ENCODE measurements at regions not wholly inside any gene's neighbourhood (a gene's known extent, or its start where the extent isn't known, plus 50 kb on each side); places are given as distances from the start of the nearest gene placed in this dataset.
A peak's percentile ranks its signal among the peaks of the same experiment; 100 is the strongest.

GRCh38 chr9:89655990-89656657, 51.3 kb downstream of the GADD45G start:
- no peak for ATAC-seq
- DNase-seq: no peak

DNA sequence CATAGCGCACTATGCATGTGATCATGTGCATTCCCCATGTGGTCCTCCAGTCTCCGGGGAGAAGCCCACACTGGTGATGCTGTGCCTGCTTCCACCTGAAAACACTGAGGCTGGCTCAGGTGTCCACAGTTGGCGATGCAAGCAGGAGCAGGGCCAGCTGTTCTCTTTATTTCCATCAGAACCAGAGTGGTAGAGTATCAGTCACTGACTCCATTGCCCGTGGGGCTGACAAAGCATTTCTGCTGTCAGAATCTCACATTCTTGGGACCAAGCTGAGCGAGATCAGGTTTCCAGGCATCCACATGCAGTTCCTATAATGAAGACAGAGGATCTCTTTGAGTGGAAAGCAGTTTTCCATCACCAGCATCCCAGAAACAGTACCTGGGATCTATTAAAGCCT, 52.5 kb downstream of the GADD45G start:
- no peak for DNase-seq
- no peak for ATAC-seq
- intact Hi-C loops (cut with DNase I): no loop called here

More at GRCh38 chr9:89655990-89656657, 51.3 kb downstream of the GADD45G start:
- intact Hi-C loops (cut with DNase I): no loop called here

DNA sequence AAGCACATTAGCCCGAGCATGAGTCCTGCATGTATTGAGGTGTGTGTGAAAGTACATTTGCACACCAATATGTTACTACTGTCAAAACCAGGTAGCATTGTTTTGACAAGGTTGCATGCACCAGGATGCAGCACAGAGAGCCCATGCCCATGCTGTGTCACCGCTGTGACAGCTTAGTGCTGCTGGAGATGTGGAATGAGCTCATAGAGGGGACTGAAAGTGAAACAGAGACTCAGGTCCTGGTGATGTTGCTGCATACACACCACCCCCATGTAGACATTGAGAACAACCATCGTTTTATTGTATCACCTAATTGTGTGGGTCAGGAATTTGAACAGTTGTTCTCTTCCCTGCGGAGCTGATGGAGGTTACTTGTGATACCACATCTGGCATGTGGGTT, 53.0 kb downstream of the GADD45G start:
- intact Hi-C loops (cut with DNase I): no loop called here
- ATAC-seq (no peak), DNase-seq (no peak)

DNA sequence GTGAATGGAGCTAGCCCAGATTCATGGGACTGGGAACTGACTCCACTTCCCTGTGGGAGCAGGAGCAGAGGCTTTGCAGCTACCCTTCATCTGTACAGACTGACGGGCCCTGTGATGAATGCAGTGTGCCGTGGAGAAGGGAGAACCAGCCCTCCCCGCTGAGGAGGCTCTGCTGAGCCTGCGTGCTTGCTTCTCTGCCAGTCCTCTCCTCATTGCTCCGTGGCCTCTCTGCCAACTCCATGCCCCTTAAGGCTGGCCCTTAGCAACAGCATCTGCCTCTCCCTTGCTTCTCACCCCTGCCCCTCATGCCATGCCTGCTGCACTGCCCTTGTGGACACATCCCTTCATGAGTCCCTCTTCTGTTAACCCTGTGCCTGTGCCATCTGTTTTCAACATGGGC, 53.6 kb downstream of the GADD45G start:
- DNase-seq (no peak), ATAC-seq (no peak)
- intact Hi-C loops (cut with DNase I): no loop called here

DNA sequence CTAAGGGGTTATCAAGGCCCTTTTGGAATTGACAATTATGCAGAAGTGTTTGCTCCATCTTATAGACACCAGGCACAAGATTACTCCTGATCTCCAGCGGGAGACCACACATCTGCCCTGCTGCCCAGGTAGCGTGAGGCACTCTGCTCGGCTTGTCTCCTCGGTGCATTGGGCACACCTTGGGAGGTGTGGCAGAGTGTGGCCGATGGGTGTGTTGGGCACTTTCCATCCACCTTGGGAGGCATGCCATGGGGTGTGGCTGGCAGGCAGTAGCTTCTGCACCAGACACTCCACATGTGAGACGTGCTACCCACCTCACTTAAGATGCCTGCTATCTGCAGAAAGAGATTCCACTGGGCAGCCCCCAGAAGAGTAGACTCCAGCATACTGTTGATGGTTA, 54.1 kb downstream of the GADD45G start:
- intact Hi-C loops (cut with DNase I): no loop called here
- no peak for DNase-seq
- no peak for ATAC-seq

DNA sequence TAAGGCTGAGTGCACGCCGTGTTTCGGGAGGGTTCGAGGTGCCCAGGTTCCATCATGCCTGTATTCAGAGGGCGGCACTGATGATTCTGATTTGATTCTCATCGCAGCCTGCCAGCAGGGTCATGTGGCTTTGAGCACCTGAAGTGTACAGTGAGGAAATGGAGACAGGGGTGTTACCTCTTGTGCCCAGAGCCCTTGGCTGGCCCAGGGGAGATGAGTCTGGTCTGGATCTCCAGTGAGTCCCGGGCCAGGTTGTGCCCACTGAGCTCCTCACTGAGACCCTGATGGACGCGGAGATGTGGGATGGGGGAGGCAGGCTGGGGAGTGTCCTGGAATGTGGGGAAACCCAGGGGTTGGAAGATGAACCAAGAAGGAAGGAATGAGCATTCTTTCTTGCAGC, 54.7 kb downstream of the GADD45G start:
- intact Hi-C loops (cut with DNase I): no loop called here
- DNase-seq: no peak
- no peak for ATAC-seq

DNA sequence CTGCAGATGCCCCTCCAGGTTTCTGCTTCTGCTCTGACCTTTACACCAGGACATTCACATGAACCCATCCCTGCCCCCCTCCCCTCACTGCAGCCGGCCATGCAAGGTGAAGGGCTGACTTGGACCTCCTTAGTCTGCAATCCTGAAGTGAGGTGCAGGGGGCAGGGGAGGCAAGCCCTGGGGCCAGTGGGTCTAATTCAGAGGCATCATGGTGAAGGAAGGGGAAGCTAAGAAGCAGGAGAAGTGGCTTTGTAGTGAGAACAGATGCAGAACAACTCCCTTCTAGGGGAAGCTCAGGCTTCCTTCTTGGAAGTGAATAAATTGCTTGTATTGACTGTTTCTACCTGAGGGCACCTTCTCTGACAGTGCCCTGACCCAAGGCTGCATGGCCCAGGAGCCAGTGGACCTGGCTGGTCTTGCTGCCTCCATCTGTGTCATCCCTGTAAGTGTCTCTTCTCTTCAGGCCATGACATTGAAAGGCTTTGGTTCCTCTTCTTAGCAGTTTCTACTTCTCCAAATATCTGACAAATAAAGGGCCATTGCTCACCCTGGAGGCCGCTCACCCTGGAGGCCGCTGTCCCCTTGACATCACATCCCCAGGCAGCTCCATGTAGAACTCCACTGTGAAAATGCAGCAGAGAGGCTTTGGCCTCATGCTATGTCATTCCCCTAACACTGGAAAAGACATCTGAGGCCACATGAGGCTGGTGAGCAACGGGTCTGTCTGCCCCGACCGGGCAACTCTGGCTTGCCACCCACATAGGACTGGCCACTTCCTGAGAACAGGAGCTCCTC, 55.3 kb downstream of the GADD45G start:
- ATAC-seq: no peak
- intact Hi-C loops (cut with DNase I): loop anchor here in 1 of 2 donors (5.0 kb wide), 1 partner anchor 222 kb away; no protein-coding TSS in a partner anchor

DNA sequence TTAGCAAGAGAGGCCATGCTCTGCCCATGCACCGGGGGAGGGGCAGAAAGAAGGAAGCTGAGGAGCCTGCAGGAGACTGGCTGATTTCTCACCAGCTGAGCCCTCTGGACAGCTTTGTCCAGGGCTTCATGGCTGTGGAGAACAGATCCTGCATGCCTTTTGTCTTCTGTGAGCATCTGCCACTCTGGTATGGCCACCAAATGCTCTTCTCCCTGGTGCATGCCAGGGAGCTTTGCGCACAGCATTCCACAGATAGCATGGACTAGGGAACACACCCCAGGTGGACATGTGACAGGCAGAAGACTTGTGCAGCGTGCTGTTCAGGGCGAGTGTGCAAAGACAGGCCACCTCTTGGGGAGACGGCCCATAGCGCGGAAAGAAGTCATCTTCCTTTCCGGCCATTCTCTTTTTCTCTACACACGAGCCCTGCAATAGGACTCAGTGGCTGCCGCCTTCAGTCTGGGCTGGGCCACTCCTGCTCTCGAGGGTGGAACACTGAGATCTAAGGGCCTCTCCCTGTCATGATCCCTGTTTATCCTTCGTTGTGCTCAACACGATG, 56.7 kb downstream of the GADD45G start:
- ATAC-seq (peak; percentile 48 to 56), DNase-seq (no peak)
- intact Hi-C loops (cut with DNase I): loop anchor here in 1 of 2 donors (5.0 kb wide), 1 partner anchor 221 kb away; no protein-coding TSS in a partner anchor

More for the DNA sequence above, 55.3 kb downstream of the GADD45G start:
- DNase-seq: no peak

GRCh38 chr9:89661956-89662717, 57.3 kb downstream of the GADD45G start:
- ATAC-seq (peak; percentile 97 to 98), DNase-seq (peak; percentile 98)
- intact Hi-C loops (cut with DNase I): loop anchor here in 1 of 2 donors (2.0 to 5.0 kb wide), 2 partner anchors 55 to 220 kb away; no protein-coding TSS in a partner anchor

GRCh38 chr9:89662718-89663613, 58.2 kb downstream of the GADD45G start:
- DNase-seq (no peak), ATAC-seq (no peak)
- intact Hi-C loops (cut with DNase I): loop anchor here in 1 of 2 donors (2.0 to 5.0 kb wide), 2 partner anchors 56 to 219 kb away; no protein-coding TSS in a partner anchor

DNA sequence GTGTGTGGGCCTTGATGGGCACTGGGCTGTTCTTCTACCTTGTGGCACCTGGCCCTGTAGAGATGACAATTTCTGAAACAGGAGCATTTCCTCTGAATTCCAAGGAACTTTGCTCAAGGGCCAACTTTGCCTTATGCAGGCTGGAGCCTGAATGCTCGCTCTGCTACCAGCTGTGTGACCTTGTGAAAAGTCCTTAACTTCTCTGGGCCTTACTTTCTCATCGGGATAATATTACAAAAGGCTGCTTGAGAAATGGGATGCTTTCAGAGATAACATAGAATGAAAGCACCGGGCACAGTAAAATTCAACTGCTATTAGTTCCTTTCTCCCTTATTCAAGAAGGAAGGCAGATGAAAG, 58.8 kb downstream of the GADD45G start:
- intact Hi-C loops (cut with DNase I): loop anchor here in 1 of 2 donors (2.0 to 5.0 kb wide), 2 partner anchors 57 to 219 kb away; no protein-coding TSS in a partner anchor
- ATAC-seq: no peak

DNA sequence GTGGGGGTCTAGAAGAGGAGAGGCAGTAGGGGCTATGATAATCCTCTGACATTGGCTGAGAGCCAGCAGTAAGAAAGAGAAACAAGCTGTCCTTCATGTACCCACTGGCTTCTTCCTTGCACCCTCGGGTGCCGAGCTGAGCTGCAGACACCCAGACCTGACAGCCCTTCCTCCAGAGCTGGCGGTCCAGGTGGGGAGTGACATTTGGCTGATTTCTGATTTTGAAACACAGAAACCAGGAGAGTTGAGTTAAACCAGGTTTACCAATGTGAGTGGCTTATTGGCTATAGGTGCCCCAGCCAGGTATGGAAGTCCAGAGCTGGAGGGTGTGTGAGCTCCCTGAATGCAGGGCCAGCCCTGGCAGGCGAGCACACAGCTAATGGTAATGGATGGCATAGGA, 59.2 kb downstream of the GADD45G start:
- DNase-seq: no peak
- ATAC-seq: no peak
- intact Hi-C loops (cut with DNase I): loop anchor here in 1 of 2 donors (5.0 kb wide), 1 partner anchor 218 kb away; no protein-coding TSS in a partner anchor

More for the DNA sequence above, 58.8 kb downstream of the GADD45G start:
- no peak for DNase-seq

DNA sequence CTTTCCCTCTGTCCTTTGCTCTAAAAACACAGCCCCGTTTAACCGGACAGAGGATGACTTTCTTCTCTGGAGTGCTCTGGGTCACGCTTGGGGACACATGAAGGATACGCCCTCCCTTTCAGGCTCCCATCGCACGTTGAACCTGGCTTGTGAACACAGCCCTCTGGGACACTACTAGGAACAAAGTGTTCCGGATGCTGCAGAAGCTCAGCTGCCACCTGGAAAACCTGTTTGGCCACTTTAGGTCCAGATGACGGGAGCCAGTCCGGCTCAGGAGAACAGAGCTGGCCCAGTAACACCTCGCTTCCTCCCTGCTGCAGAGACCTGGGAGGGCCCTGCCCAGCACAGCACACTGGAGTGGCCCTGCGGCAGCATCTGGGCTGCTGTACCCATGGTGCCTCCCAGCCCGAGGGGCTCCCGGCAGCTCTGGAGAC, 60.1 kb downstream of the GADD45G start:
- DNase-seq (no peak), ATAC-seq (no peak)
- intact Hi-C loops (cut with DNase I): loop anchor here in 1 of 2 donors (5.0 kb wide), 2 partner anchors 67 to 217 kb away; no protein-coding TSS in a partner anchor

- DNase-seq (no peak), ATAC-seq (no peak)
- intact Hi-C loops (cut with DNase I): loop anchor here in 1 of 2 donors (5.0 kb wide), 1 partner anchor 66 kb away; no protein-coding TSS in a partner anchor
Observed at GRCh38 chr9:89666364-89666763, 61.6 kb downstream of the GADD45G start.

GRCh38 chr9:89666950-89667349, 62.1 kb downstream of the GADD45G start:
- DNase-seq (no peak), ATAC-seq (peak in 1 of 2 donors; percentile 64)
- intact Hi-C loops (cut with DNase I): loop anchor here in 1 of 2 donors (5.0 kb wide), 1 partner anchor 65 kb away; no protein-coding TSS in a partner anchor

- ATAC-seq (no peak), DNase-seq (no peak)
- intact Hi-C loops (cut with DNase I): loop anchor here in 1 of 2 donors (5.0 kb wide), 1 partner anchor 65 kb away; no protein-coding TSS in a partner anchor
Observed at GRCh38 chr9:89667726-89668125, 62.9 kb downstream of the GADD45G start.

GRCh38 chr9:89668216-89668865, 63.5 kb downstream of the GADD45G start:
- intact Hi-C loops (cut with DNase I): loop anchor here in 1 of 2 donors (5.0 kb wide), 1 partner anchor 64 kb away; no protein-coding TSS in a partner anchor
- ATAC-seq (no peak), DNase-seq (no peak)
